ENCODE measurements at regions not wholly inside any gene's neighbourhood (a gene's known extent, or its start where the extent isn't known, plus 50 kb on each side); places are given as distances from the start of the nearest gene placed in this dataset.

- DNase-seq: no peak
These were observed 105.3 kb upstream of the KIRREL3 start for GRCh38 chr11:127105593-127106541.

GRCh38 chr11:127103586-127104388, 103.2 kb upstream of the KIRREL3 start:
- no peak for DNase-seq

- no peak for DNase-seq
These were observed 98.1 kb upstream of the KIRREL3 start for GRCh38 chr11:127098684-127099083.

- no peak for DNase-seq
These were observed 80.2 kb upstream of the KIRREL3 start for GRCh38 chr11:127080735-127081134.

GRCh38 chr11:127075758-127076157, 75.2 kb upstream of the KIRREL3 start:
- DNase-seq: no peak

GRCh38 chr11:127074151-127074761, 73.7 kb upstream of the KIRREL3 start:
- peak; percentile 10 for DNase-seq

GRCh38 chr11:127073621-127074020, 73.1 kb upstream of the KIRREL3 start:
- DNase-seq: no peak

- no peak for DNase-seq
These were observed 71.0 kb upstream of the KIRREL3 start for GRCh38 chr11:127071606-127072005.

- no peak for DNase-seq
These were observed 70.2 kb upstream of the KIRREL3 start for GRCh38 chr11:127070808-127071207.

GRCh38 chr11:127066401-127067090, 66.0 kb upstream of the KIRREL3 start:
- DNase-seq: no peak

GRCh38 chr11:127063241-127063640, 62.7 kb upstream of the KIRREL3 start:
- DNase-seq: no peak

- no peak for DNase-seq
These were observed 61.4 kb upstream of the KIRREL3 start for GRCh38 chr11:127061947-127062346.

- no peak for DNase-seq
These were observed 59.2 kb upstream of the KIRREL3 start for GRCh38 chr11:127059750-127060149.

GRCh38 chr11:127059286-127059685, 58.7 kb upstream of the KIRREL3 start:
- DNase-seq: no peak

GRCh38 chr11:127058524-127058923, 58.0 kb upstream of the KIRREL3 start:
- DNase-seq: no peak

GRCh38 chr11:127057126-127057525, 56.6 kb upstream of the KIRREL3 start:
- no peak for DNase-seq

GRCh38 chr11:127056338-127056971, 55.9 kb upstream of the KIRREL3 start:
- DNase-seq: no peak

GRCh38 chr11:127055236-127055635, 54.7 kb upstream of the KIRREL3 start:
- DNase-seq: no peak

- no peak for DNase-seq
These were observed 53.6 kb upstream of the KIRREL3 start for GRCh38 chr11:127054153-127054552.

GRCh38 chr11:127052404-127052803, 51.8 kb upstream of the KIRREL3 start:
- DNase-seq: no peak
